ENCODE measurements at regions not wholly inside any gene's neighbourhood (a gene's known extent, or its start where the extent isn't known, plus 50 kb on each side); places are given as distances from the start of the nearest gene placed in this dataset.
"Not testable (repeated sequence)": the region's sequence is repeated elsewhere in the genome, so short reads cannot be mapped to it uniquely, and the experiment has no call there.

DNA sequence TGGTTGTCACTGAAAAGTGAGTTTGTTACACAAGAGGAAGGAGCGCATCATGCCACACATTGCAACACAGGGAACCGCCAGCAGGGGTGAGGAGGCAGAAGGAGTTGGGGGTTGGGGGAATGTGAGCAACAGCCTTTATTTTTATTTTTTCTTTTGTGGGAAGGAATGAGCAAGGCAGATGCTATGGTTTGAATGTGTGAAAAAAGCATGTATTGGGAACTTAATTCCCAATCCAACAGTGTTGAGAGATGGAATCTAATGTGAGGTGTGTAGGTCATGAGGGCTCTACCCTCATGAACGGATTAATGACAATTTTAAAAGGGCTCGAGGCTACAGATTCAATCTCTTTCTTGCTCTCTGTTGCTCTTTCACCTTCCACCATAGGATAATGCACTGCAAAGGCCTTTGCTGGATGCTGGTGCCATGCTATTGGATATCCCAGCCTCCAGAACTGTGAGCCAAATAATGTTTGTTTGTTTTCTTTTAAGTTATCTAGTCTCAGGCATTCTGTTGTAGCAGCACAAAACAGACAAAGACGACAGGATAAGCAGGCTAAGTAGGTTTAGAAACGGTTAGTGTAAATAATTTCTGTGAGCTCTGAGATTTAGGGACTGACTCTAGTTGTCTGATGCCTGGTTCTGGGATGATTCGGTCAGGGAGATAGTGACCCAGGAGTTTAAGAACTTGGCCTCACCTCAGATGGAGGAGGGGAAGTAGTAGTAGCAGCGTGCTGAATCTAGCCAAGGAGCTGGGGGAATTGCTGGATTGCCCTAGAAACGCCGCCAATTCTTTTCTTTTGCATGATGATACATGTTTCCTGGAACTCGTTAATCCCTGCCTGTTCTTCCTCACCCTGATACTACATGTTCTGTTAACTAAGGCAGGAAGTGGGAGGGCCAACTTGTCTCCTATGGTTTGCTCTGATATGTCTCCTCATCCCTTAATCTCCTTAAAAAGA lies 156.6 kb upstream of the CTSO start:
- no peaks in the 10 kb centered on the region for H3K27me3 ChIP-seq (ENCODE audit: insufficient read depth, low read length, poor library complexity, severe bottlenecking)
- peak overlapping the region in 1 of 7 donors; percentile 33 for H3K4me3 Mint-ChIP-seq
- no peak overlapping the region for H3K27ac ChIP-seq (ENCODE audit: low read depth, low read length)
- no peaks in the 10 kb centered on the region for H3K36me3 Mint-ChIP-seq
- no peak overlapping the region for H3K27ac Mint-ChIP-seq
- H3K9me3 Mint-ChIP-seq, result peaks cover 0 to 6% (median 1%) of the 10 kb centered on the region in 5 donors
- no peaks in the 10 kb centered on the region for H3K4me1 ChIP-seq (ENCODE audit: insufficient read depth, low read length)
- CTCF ChIA-PET, result no interaction called here
- no peaks in the 10 kb centered on the region for H3K36me3 ChIP-seq (ENCODE audit: insufficient read depth, low read length)
- POLR2A ChIA-PET, result no interaction called here
- no peaks in the 10 kb centered on the region for H3K27me3 Mint-ChIP-seq
- no peaks in the 10 kb centered on the region for H3K9me3 ChIP-seq (ENCODE audit: low read length)
- H3K4me1 Mint-ChIP-seq, result no peaks in the 10 kb centered on the region
- DNase-seq, result no peak
- H3K4me3 ChIP-seq (ENCODE audit: low read length), result no peak overlapping the region

DNA sequence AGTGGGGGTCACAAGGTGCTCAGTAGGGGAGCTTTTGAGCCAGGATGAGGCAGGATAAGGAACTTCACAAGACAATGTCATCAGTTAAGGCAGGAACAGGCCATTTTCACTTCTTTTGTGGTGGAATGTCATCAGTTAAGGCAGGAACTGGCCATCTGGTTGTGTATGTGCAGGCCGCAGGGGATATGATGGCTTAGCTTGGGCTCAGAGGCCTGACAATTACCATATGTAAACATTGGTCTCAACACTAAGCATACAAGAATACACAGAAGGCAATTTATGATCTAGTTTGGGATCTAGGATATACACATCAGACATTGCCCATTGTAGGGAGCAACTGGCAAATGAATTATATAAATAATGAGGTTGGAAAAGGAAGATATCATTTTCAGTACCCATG lies 155.4 kb upstream of the CTSO start:
- CTCF ChIA-PET; H3K27ac ChIP-seq (ENCODE audit: low read depth, low read length): not testable (repeated sequence)

GRCh38 chr4:156103311-156103710 lies 149.6 kb upstream of the CTSO start:
- H3K4me1 Mint-ChIP-seq, result no peaks in the 10 kb centered on the region
- H3K4me3 ChIP-seq (ENCODE audit: low read length), result no peak overlapping the region
- H3K4me1 ChIP-seq (ENCODE audit: insufficient read depth, low read length), result no peaks in the 10 kb centered on the region
- H3K9me3 ChIP-seq (ENCODE audit: low read length), result no peaks in the 10 kb centered on the region
- ChIA-PET POLR2A (no interaction called here), CTCF (no interaction called here)
- H3K27me3 Mint-ChIP-seq, result no peaks in the 10 kb centered on the region
- H3K27ac Mint-ChIP-seq, result no peak overlapping the region
- DNase-seq, result no peak
- no peaks in the 10 kb centered on the region for H3K36me3 Mint-ChIP-seq
- no peak overlapping the region for H3K27ac ChIP-seq (ENCODE audit: low read depth, low read length)
- H3K36me3 ChIP-seq (ENCODE audit: insufficient read depth, low read length), result no peaks in the 10 kb centered on the region
- H3K27me3 ChIP-seq (ENCODE audit: insufficient read depth, low read length, poor library complexity, severe bottlenecking), result no peaks in the 10 kb centered on the region
- H3K4me3 Mint-ChIP-seq, result no peak overlapping the region
- peaks cover 0 to 2% (median 0%) of the 10 kb centered on the region in 5 donors for H3K9me3 Mint-ChIP-seq

More for the DNA sequence above, 155.4 kb upstream of the CTSO start:
- H3K36me3 Mint-ChIP-seq; H3K9me3 ChIP-seq (ENCODE audit: low read length); H3K27me3 Mint-ChIP-seq; H3K36me3 ChIP-seq (ENCODE audit: insufficient read depth, low read length); H3K4me1 Mint-ChIP-seq; H3K4me3 Mint-ChIP-seq; H3K27ac Mint-ChIP-seq; H3K4me1 ChIP-seq (ENCODE audit: insufficient read depth, low read length); H3K27me3 ChIP-seq (ENCODE audit: insufficient read depth, low read length, poor library complexity, severe bottlenecking); POLR2A ChIA-PET; H3K4me3 ChIP-seq (ENCODE audit: low read length); H3K9me3 Mint-ChIP-seq; DNase-seq: not testable (repeated sequence)

GRCh38 chr4:156102411-156102810 lies 148.7 kb upstream of the CTSO start:
- POLR2A ChIA-PET, result no interaction called here
- Histone ChIP-seq H3K4me1 (ENCODE audit: insufficient read depth, low read length) (no peaks in the 10 kb centered on the region), H3K27ac (ENCODE audit: low read depth, low read length) (no peak overlapping the region), H3K27me3 (ENCODE audit: insufficient read depth, low read length, poor library complexity, severe bottlenecking) (no peaks in the 10 kb centered on the region), H3K4me3 (ENCODE audit: low read length) (no peak overlapping the region), H3K36me3 (ENCODE audit: insufficient read depth, low read length) (no peaks in the 10 kb centered on the region), H3K9me3 (ENCODE audit: low read length) (no peaks in the 10 kb centered on the region)
- H3K4me1 Mint-ChIP-seq, result no peaks in the 10 kb centered on the region
- H3K27me3 Mint-ChIP-seq, result no peaks in the 10 kb centered on the region
- H3K27ac Mint-ChIP-seq, result no peak overlapping the region
- H3K36me3 Mint-ChIP-seq, result no peaks in the 10 kb centered on the region
- H3K4me3 Mint-ChIP-seq, result no peak overlapping the region
- no peak for DNase-seq
- CTCF ChIA-PET, result no interaction called here
- peaks cover 0 to 4% (median 0%) of the 10 kb centered on the region in 5 donors for H3K9me3 Mint-ChIP-seq

DNA sequence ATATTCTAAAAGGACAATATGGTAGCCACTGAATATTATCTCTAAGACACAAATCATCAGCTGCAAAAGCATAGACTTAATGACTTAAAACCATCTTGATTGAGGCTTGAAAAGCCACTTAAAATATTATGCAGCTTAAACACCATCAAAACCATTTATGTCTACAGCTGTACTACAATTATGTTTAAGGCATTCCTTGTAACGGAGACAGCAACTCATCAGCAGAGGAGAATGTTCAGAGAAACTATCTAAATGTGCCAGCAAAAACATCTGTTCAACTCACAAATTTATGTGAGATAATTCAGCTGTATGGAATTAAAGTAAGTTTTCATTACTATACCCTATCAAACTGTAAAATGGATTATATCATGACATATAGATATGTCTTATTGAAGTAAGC lies 147.9 kb upstream of the CTSO start:
- ChIA-PET POLR2A (no interaction called here), CTCF (no interaction called here)
- Histone ChIP-seq H3K9me3 (ENCODE audit: low read length) (no peaks in the 10 kb centered on the region), H3K36me3 (ENCODE audit: insufficient read depth, low read length) (no peaks in the 10 kb centered on the region), H3K4me3 (ENCODE audit: low read length) (no peak overlapping the region), H3K4me1 (ENCODE audit: insufficient read depth, low read length) (no peaks in the 10 kb centered on the region), H3K27ac (ENCODE audit: low read depth, low read length) (no peak overlapping the region), H3K27me3 (ENCODE audit: insufficient read depth, low read length, poor library complexity, severe bottlenecking) (no peaks in the 10 kb centered on the region)
- H3K27ac Mint-ChIP-seq, result no peak overlapping the region
- no peak overlapping the region for H3K4me3 Mint-ChIP-seq
- H3K36me3 Mint-ChIP-seq, result no peaks in the 10 kb centered on the region
- peaks cover 0 to 4% (median 0%) of the 10 kb centered on the region in 5 donors for H3K9me3 Mint-ChIP-seq
- no peaks in the 10 kb centered on the region for H3K27me3 Mint-ChIP-seq
- DNase-seq, result no peak
- no peaks in the 10 kb centered on the region for H3K4me1 Mint-ChIP-seq

GRCh38 chr4:156100651-156101050 lies 147.0 kb upstream of the CTSO start:
- H3K4me1 Mint-ChIP-seq, result no peaks in the 10 kb centered on the region
- ChIA-PET CTCF (no interaction called here), POLR2A (no interaction called here)
- no peak overlapping the region for H3K4me3 Mint-ChIP-seq
- Histone ChIP-seq H3K27ac (ENCODE audit: low read depth, low read length) (no peak overlapping the region), H3K36me3 (ENCODE audit: insufficient read depth, low read length) (no peaks in the 10 kb centered on the region), H3K27me3 (ENCODE audit: insufficient read depth, low read length, poor library complexity, severe bottlenecking) (no peaks in the 10 kb centered on the region), H3K9me3 (ENCODE audit: low read length) (no peaks in the 10 kb centered on the region), H3K4me3 (ENCODE audit: low read length) (no peak overlapping the region), H3K4me1 (ENCODE audit: insufficient read depth, low read length) (no peaks in the 10 kb centered on the region)
- H3K36me3 Mint-ChIP-seq, result no peaks in the 10 kb centered on the region
- no peak overlapping the region for H3K27ac Mint-ChIP-seq
- H3K9me3 Mint-ChIP-seq, result peaks cover 0 to 4% (median 0%) of the 10 kb centered on the region in 5 donors
- no peak for DNase-seq
- H3K27me3 Mint-ChIP-seq, result no peaks in the 10 kb centered on the region

GRCh38 chr4:156098805-156099204 lies 145.1 kb upstream of the CTSO start:
- H3K36me3 ChIP-seq (ENCODE audit: insufficient read depth, low read length), result no peaks in the 10 kb centered on the region
- no peak overlapping the region for H3K4me3 ChIP-seq (ENCODE audit: low read length)
- H3K36me3 Mint-ChIP-seq, result no peaks in the 10 kb centered on the region
- CTCF ChIA-PET, result no interaction called here
- H3K4me3 Mint-ChIP-seq, result no peak overlapping the region
- H3K4me1 Mint-ChIP-seq, result no peaks in the 10 kb centered on the region
- H3K27me3 ChIP-seq (ENCODE audit: insufficient read depth, low read length, poor library complexity, severe bottlenecking), result no peaks in the 10 kb centered on the region
- no peaks in the 10 kb centered on the region for H3K9me3 ChIP-seq (ENCODE audit: low read length)
- H3K4me1 ChIP-seq (ENCODE audit: insufficient read depth, low read length), result no peaks in the 10 kb centered on the region
- peaks cover 0 to 4% (median 0%) of the 10 kb centered on the region in 5 donors for H3K9me3 Mint-ChIP-seq
- H3K27ac ChIP-seq (ENCODE audit: low read depth, low read length), result no peak overlapping the region
- no peak overlapping the region for H3K27ac Mint-ChIP-seq
- H3K27me3 Mint-ChIP-seq, result no peaks in the 10 kb centered on the region
- DNase-seq, result no peak
- POLR2A ChIA-PET, result no interaction called here

GRCh38 chr4:156085100-156085499 lies 131.4 kb upstream of the CTSO start:
- Mint-ChIP-seq H3K9me3 (peaks cover 0 to 3% (median 0%) of the 10 kb centered on the region in 5 donors), H3K27me3 (no peaks in the 10 kb centered on the region)
- POLR2A ChIA-PET, result no interaction called here

More at GRCh38 chr4:156085100-156085499, 131.4 kb upstream of the CTSO start:
- H3K4me3 ChIP-seq (ENCODE audit: low read length), result no peak overlapping the region
- Mint-ChIP-seq H3K27ac (no peak overlapping the region), H3K36me3 (no peaks in the 10 kb centered on the region), H3K4me1 (no peaks in the 10 kb centered on the region), H3K4me3 (no peak overlapping the region)
- no peaks in the 10 kb centered on the region for H3K9me3 ChIP-seq (ENCODE audit: low read length)
- H3K36me3 ChIP-seq (ENCODE audit: insufficient read depth, low read length), result no peaks in the 10 kb centered on the region
- H3K27me3 ChIP-seq (ENCODE audit: insufficient read depth, low read length, poor library complexity, severe bottlenecking), result no peaks in the 10 kb centered on the region
- no peak for DNase-seq
- H3K27ac ChIP-seq (ENCODE audit: low read depth, low read length), result no peak overlapping the region
- CTCF ChIA-PET, result no interaction called here
- no peaks in the 10 kb centered on the region for H3K4me1 ChIP-seq (ENCODE audit: insufficient read depth, low read length)

All from CD8-positive, alpha-beta memory T cell (primary cell).